HL-60 (cell line): ENCODE measurements at regions not wholly inside any gene's neighbourhood (a gene's known extent, or its start where the extent isn't known, plus 50 kb on each side); places are given as distances from the start of the nearest gene placed in this dataset.

ENCODE experiments used
- CTCF ChIP-seq: IDR thresholded peaks from one replicate; pipeline ENCODE4 v1.5.1; 2011; ENCODE audit warnings: low read length, control low read depth, inconsistent platforms; ENCODE audit not compliant: insufficient read depth
- GABPA ChIP-seq: IDR thresholded peaks from 2 replicates; pipeline ENCODE4 v1.6.1; 2012; ENCODE audit warnings: low read depth
- POLR2AphosphoS5 ChIP-seq: IDR thresholded peaks from 2 replicates; pipeline ENCODE4 v1.6.1; 2012; ENCODE audit warnings: low read depth
- TF ChIP-seq, protein P1 (sequence below): IDR thresholded peaks from 2 replicates; pipeline ENCODE4 v1.6.1; 2012; ENCODE audit warnings: low read depth; ENCODE audit not compliant: insufficient replicate concordance

GRCh38 chr7:123279949-123280348 is 80.2 kb upstream of the SLC13A1 start:
- TF ChIP-seq CTCF (no peak), GABPA (no peak), POLR2AphosphoS5 (no peak)
- TF ChIP-seq, protein P1, sequence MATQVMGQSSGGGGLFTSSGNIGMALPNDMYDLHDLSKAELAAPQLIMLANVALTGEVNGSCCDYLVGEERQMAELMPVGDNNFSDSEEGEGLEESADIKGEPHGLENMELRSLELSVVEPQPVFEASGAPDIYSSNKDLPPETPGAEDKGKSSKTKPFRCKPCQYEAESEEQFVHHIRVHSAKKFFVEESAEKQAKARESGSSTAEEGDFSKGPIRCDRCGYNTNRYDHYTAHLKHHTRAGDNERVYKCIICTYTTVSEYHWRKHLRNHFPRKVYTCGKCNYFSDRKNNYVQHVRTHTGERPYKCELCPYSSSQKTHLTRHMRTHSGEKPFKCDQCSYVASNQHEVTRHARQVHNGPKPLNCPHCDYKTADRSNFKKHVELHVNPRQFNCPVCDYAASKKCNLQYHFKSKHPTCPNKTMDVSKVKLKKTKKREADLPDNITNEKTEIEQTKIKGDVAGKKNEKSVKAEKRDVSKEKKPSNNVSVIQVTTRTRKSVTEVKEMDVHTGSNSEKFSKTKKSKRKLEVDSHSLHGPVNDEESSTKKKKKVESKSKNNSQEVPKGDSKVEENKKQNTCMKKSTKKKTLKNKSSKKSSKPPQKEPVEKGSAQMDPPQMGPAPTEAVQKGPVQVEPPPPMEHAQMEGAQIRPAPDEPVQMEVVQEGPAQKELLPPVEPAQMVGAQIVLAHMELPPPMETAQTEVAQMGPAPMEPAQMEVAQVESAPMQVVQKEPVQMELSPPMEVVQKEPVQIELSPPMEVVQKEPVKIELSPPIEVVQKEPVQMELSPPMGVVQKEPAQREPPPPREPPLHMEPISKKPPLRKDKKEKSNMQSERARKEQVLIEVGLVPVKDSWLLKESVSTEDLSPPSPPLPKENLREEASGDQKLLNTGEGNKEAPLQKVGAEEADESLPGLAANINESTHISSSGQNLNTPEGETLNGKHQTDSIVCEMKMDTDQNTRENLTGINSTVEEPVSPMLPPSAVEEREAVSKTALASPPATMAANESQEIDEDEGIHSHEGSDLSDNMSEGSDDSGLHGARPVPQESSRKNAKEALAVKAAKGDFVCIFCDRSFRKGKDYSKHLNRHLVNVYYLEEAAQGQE = no peak
